HepG2 (cell line): ENCODE measurements at regions not wholly inside any gene's neighbourhood (a gene's known extent, or its start where the extent isn't known, plus 50 kb on each side); places are given as distances from the start of the nearest gene placed in this dataset.

ENCODE experiments used
- ATAC-seq: fragments of 200-7000 bp; cut with Tn5 transposase; 3 replicates; pipeline ENCODE4 v1.9.1; 2020; ENCODE audit warnings: mild to moderate bottlenecking, moderate library complexity
- BruUV-seq: library from RNA; stranded (reverse); fragments of 400-500 nt; replicated peaks from 2 replicates; lab custom pipeline; 2021; lab: Mats Ljungman, UMichigan
- CTCF ChIA-PET: fragments of 300-600 bp; formaldehyde crosslinking; extraction: SDS; loops from one replicate; lab custom pipeline; 2021; ENCODE audit warnings: low total read pairs, inconsistent platforms, low intra/inter-chr PET ratio; lab: Yijun Ruan, JAX
- POLR2A ChIA-PET: fragments of 350-600 bp; sonication (Branson Sonifier 250); formaldehyde crosslinking; loops from one replicate; lab custom pipeline; 2020; ENCODE audit warnings: antibody characterized with exemption, inconsistent platforms; lab: Yijun Ruan, JAX
- DNase-seq: peaks from one replicate; pipeline ENCODE4 v3.0.0-alpha.2; 2015; ENCODE audit warnings: low spot score
- FAIRE-seq: peaks from 3 replicates; lab custom pipeline; 2011; peaks lifted over from hg19 to GRCh38; lab: Jason Lieb, UNC
- H2AFZ ChIP-seq: one replicate; pipeline ENCODE4 v1.6.1; 2011; ENCODE audit warnings: low read length, inconsistent platforms
- H3K27ac ChIP-seq: fragments of 300-600 bp; 3 replicates; pipeline ENCODE4 v1.8.0; 2011; ENCODE audit warnings: mixed run types, mild to moderate bottlenecking, mixed read lengths, low read length, inconsistent platforms; ENCODE audit not compliant: insufficient read depth; ENCODE audit errors: extremely low read length
- H3K27me3 ChIP-seq, 2 experiments: fragments of 200-600 bp in 1 of 2; 2 replicates in 1 of 2; 3 replicates in 1 of 2; pipeline versions ENCODE4 v1.6.0 to v1.8.0; 2011; ENCODE audit warnings: low read length in 2 of 2, mild to moderate bottlenecking in 2 of 2, moderate library complexity in 2 of 2, inconsistent platforms in 1 of 2; ENCODE audit not compliant: insufficient read depth in 2 of 2, control insufficient read depth in 1 of 2
- H3K36me3 ChIP-seq, 2 experiments: fragments of 200-600 bp in 1 of 2; replicated peaks in 1 of 2; 2 replicates in 1 of 2; 3 replicates in 1 of 2; pipeline versions ENCODE4 v1.5.1 to v1.8.0; 2011; ENCODE audit warnings: low read length in 2 of 2, inconsistent platforms in 1 of 2; ENCODE audit not compliant: insufficient read depth in 2 of 2, control insufficient read depth in 1 of 2
- H3K4me1 ChIP-seq: 2 replicates; pipeline ENCODE4 v1.5.1; 2012; ENCODE audit warnings: low read length, inconsistent platforms; ENCODE audit not compliant: insufficient read depth
- H3K4me2 ChIP-seq: 2 replicates; pipeline ENCODE4 v1.6.0; 2011; ENCODE audit warnings: low read depth, low read length, inconsistent platforms
- H3K4me3 ChIP-seq, 3 experiments: fragments of 200-600 bp in 1 of 3; sonication (generic), shearing (Covaris generic) in 1 of 3; replicated peaks in 1 of 3; 2 replicates each; pipeline ENCODE4 v1.5.1; 2011 to 2016; ENCODE audit warnings: low read length in 3 of 3, inconsistent platforms in 2 of 3, low read depth in 2 of 3, mild to moderate bottlenecking in 2 of 3, control low read depth in 1 of 3, mixed read lengths in 1 of 3; ENCODE audit not compliant: insufficient read depth in 1 of 3
- H3K79me2 ChIP-seq: one replicate; pipeline ENCODE4 v1.6.1; 2011; ENCODE audit warnings: low read length, inconsistent platforms; ENCODE audit not compliant: insufficient read depth
- H3K9ac ChIP-seq: 2 replicates; pipeline ENCODE4 v1.6.0; 2011; ENCODE audit warnings: mild to moderate bottlenecking, low read depth, low read length, inconsistent platforms; ENCODE audit not compliant: insufficient read depth
- H3K9me3 ChIP-seq: 2 replicates; pipeline ENCODE4 v1.5.1; 2012; ENCODE audit warnings: mild to moderate bottlenecking, low read length
- H4K20me1 ChIP-seq: 2 replicates; pipeline ENCODE4 v1.6.0; 2011; ENCODE audit warnings: inconsistent platforms, mild to moderate bottlenecking, low read length, moderate library complexity; ENCODE audit not compliant: insufficient read depth
- AGO1 ChIP-seq: fragments of 200-400 bp; formaldehyde crosslinking; IDR thresholded peaks from 2 replicates; pipeline ENCODE4 v1.6.1; 2017; ENCODE audit warnings: mild to moderate bottlenecking, low read depth, low read length, moderate library complexity; ENCODE audit not compliant: poor library complexity, severe bottlenecking
- BCLAF1 ChIP-seq: fragments of 450-650 bp; IDR thresholded peaks from 2 replicates; pipeline ENCODE4 v1.6.1; 2017; ENCODE audit warnings: mild to moderate bottlenecking
- DR1 ChIP-seq: sonication (generic); formaldehyde crosslinking; IDR thresholded peaks from 2 replicates; pipeline ENCODE4 v1.8.0; 2021; ENCODE audit warnings: mild to moderate bottlenecking, missing genetic modification reagents, inconsistent platforms
- NFRKB ChIP-seq: fragments of 450-650 bp; IDR thresholded peaks from 2 replicates; pipeline ENCODE4 v1.6.1; 2017
- NR0B2 ChIP-seq: sonication (generic); formaldehyde crosslinking; IDR thresholded peaks from 2 replicates; pipeline ENCODE4 v1.4.0; 2020; ENCODE audit warnings: mild to moderate bottlenecking, missing genetic modification reagents
- SP5 ChIP-seq: IDR thresholded peaks from 2 replicates; pipeline ENCODE4 v1.6.1; 2016; ENCODE audit warnings: low read depth, borderline replicate concordance
- SRSF9 ChIP-seq: fragments of 200-400 bp; formaldehyde crosslinking; IDR thresholded peaks from 2 replicates; pipeline ENCODE4 v1.6.1; 2018; ENCODE audit warnings: borderline replicate concordance, mild to moderate bottlenecking, low read depth, low read length; ENCODE audit not compliant: insufficient read depth, poor library complexity, severe bottlenecking
- TCF7 ChIP-seq: sonication (generic); IDR thresholded peaks from 2 replicates; pipeline ENCODE4 v1.6.1; 2016; ENCODE audit warnings: antibody characterized with exemption, low read depth
- ZNF20 ChIP-seq: sonication (generic); formaldehyde crosslinking; IDR thresholded peaks from 2 replicates; pipeline ENCODE4 v1.4.0; 2020; ENCODE audit warnings: mild to moderate bottlenecking, moderate library complexity, missing genetic modification reagents
- ZNF234 ChIP-seq: sonication (generic); formaldehyde crosslinking; conservative IDR thresholded peaks from 2 replicates; pipeline ENCODE4 v1.5.1; 2020; ENCODE audit warnings: mild to moderate bottlenecking, missing genetic modification reagents
- ZNF558 ChIP-seq: sonication (generic); formaldehyde crosslinking; IDR thresholded peaks from 2 replicates; pipeline ENCODE4 v1.9.0; 2022; ENCODE audit warnings: mild to moderate bottlenecking, missing genetic modification reagents, borderline replicate concordance
- ZNF816 ChIP-seq: sonication (generic); formaldehyde crosslinking; IDR thresholded peaks from 2 replicates; pipeline ENCODE4 v1.8.0; 2022; ENCODE audit warnings: missing genetic modification reagents, mild to moderate bottlenecking, borderline replicate concordance
- WGBS: methylation state at CpG from one replicate; pipeline ENCODE4 v1.1.6; 2017; ENCODE audit warnings: low lambda C conversion rate; 5-methylcytosine and 5-hydroxymethylcytosine counted together
- in situ Hi-C: cut with HindIII; loops from 2 replicates; pipeline ENCODE4 v1.10.0; 2017; ENCODE audit warnings: low pct_unique_long_range_greater_than_20kb; ENCODE audit not compliant: extremely low pct_ligation_motif_present
- intact Hi-C: fragments of 100-400 bp; cut with micrococcal nuclease; formaldehyde crosslinking; loops from one replicate; pipeline ENCODE4 v1.10.0; 2022; ENCODE audit not compliant: unreplicated experiment
- TF ChIP-seq, protein P1 (sequence below): IDR thresholded peaks from 2 replicates; pipeline ENCODE4 v1.6.1; 2018; ENCODE audit warnings: missing genetic modification reagents

GRCh38 chr11:8779732-8780131, 97.1 kb downstream of the RPL27A start:
- in situ Hi-C loops (no loop called here), intact Hi-C loops (no loop called here)
- ChIA-PET POLR2A (no interaction called here), CTCF (no interaction called here)
- no peak overlapping the region for H3K4me2 ChIP-seq
- H3K9ac ChIP-seq, result no peak overlapping the region
- no peaks in the 10 kb centered on the region for H3K27me3 ChIP-seq
- H3K4me3 ChIP-seq, result no peak overlapping the region
- no TSS peak for BruUV-seq
- 96% methylated on average over 10 of the region's 10 CpGs for WGBS
- DNase-seq (no peak), ATAC-seq (no peak), FAIRE-seq (no peak)
- no peak overlapping the region for H3K27ac ChIP-seq
- TF ChIP-seq AGO1 (no peak), NFRKB (no peak), SP5 (CRISPR knock-in tag) (no peak), BCLAF1 (no peak), ZNF20 (CRISPR knock-in tag) (no peak), ZNF816 (CRISPR knock-in tag) (no peak), SRSF9 (no peak), NR0B2 (no peak), TCF7 (no peak), DR1 (CRISPR knock-in tag) (no peak), ZNF234 (CRISPR knock-in tag) (no peak), ZNF558 (CRISPR knock-in tag) (no peak)
- TF ChIP-seq, protein P1, sequence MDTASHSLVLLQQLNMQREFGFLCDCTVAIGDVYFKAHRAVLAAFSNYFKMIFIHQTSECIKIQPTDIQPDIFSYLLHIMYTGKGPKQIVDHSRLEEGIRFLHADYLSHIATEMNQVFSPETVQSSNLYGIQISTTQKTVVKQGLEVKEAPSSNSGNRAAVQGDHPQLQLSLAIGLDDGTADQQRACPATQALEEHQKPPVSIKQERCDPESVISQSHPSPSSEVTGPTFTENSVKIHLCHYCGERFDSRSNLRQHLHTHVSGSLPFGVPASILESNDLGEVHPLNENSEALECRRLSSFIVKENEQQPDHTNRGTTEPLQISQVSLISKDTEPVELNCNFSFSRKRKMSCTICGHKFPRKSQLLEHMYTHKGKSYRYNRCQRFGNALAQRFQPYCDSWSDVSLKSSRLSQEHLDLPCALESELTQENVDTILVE (CRISPR knock-in tag), result no peak
- no peaks in the 10 kb centered on the region for H4K20me1 ChIP-seq
- no peaks in the 10 kb centered on the region for H3K9me3 ChIP-seq
- H3K79me2 ChIP-seq, result no peaks in the 10 kb centered on the region
- H2AFZ ChIP-seq, result no peak overlapping the region
- peaks cover 0 to 4% of the 10 kb centered on the region in 2 experiments; a peak in 2 of 5 replicates for H3K36me3 ChIP-seq
- peaks cover 16% of the 10 kb centered on the region for H3K4me1 ChIP-seq
